GM12891 (cell line): ENCODE measurements at regions not wholly inside any gene's neighbourhood (a gene's known extent, or its start where the extent isn't known, plus 50 kb on each side); places are given as distances from the start of the nearest gene placed in this dataset.

Source experiments
- POLR2A ChIP-seq: IDR thresholded peaks from 2 replicates; pipeline ENCODE4 v1.6.1; 2011; ENCODE audit warnings: low read depth, low read length, control low read depth
- POLR2AphosphoS5 ChIP-seq: IDR thresholded peaks from 2 replicates; pipeline ENCODE4 v1.6.1; 2011; ENCODE audit warnings: low read depth, low read length, control low read depth
- POU2F2 ChIP-seq: IDR thresholded peaks from 2 replicates; pipeline ENCODE4 v1.6.1; 2011; ENCODE audit warnings: low read depth, mild to moderate bottlenecking, control low read depth, low read length, moderate library complexity
- SPI1 ChIP-seq: IDR thresholded peaks from 2 replicates; pipeline ENCODE4 v1.6.1; 2011; ENCODE audit warnings: low read depth, low read length, control low read depth
- TAF1 ChIP-seq: IDR thresholded peaks from 2 replicates; pipeline ENCODE4 v1.6.1; 2011; ENCODE audit warnings: low read depth, low read length, control low read depth

- TF ChIP-seq POLR2A (no peak), POLR2AphosphoS5 (no peak), TAF1 (no peak), POU2F2 (no peak), SPI1 (no peak)
Observed at GRCh38 chr12:98297538-98297937, 217.9 kb upstream of the TMPO start.
